Panc1 (cell line): ENCODE measurements at regions not wholly inside any gene's neighbourhood (a gene's known extent, or its start where the extent isn't known, plus 50 kb on each side); places are given as distances from the start of the nearest gene placed in this dataset.

Source experiments
- CTCF ChIP-seq: fragments of 450-650 bp; IDR thresholded peaks from 2 replicates; pipeline ENCODE4 v1.5.1; 2017; ENCODE audit warnings: mild to moderate bottlenecking
- POLR2AphosphoS5 ChIP-seq: IDR thresholded peaks from 2 replicates; pipeline ENCODE4 v1.6.1; 2012; ENCODE audit warnings: mild to moderate bottlenecking, low read depth, low read length, moderate library complexity
- REST ChIP-seq, 2 experiments: IDR thresholded peaks; 2 replicates each; pipeline ENCODE4 v1.6.1; 2011 to 2012; ENCODE audit warnings: low read depth in 2 of 2, control low read depth in 1 of 2, low read length in 1 of 2, mild to moderate bottlenecking in 1 of 2, moderate library complexity in 1 of 2; ENCODE audit not compliant: insufficient read depth in 1 of 2
- SIN3A ChIP-seq: IDR thresholded peaks from 2 replicates; pipeline ENCODE4 v1.6.1; 2012; ENCODE audit warnings: low read depth, mild to moderate bottlenecking, low read length, moderate library complexity, borderline replicate concordance; ENCODE audit not compliant: insufficient read depth

GRCh38 chr1:115447672-115448071 is 109.6 kb upstream of the NGF start:
- TF ChIP-seq POLR2AphosphoS5 = no peak
- no peak for TF ChIP-seq REST (IDR thresholded peaks at IDR 0.05; ENCODE audit: insufficient read depth in 1 of 2, low read depth in 2 of 2, low read length in 1 of 2)
- no peak for TF ChIP-seq CTCF
- TF ChIP-seq SIN3A = no peak
